Activated B cell treated with CpG ODN at 0.5 μM for 24 hours (primary cell): ENCODE measurements at regions not wholly inside any gene's neighbourhood (a gene's known extent, or its start where the extent isn't known, plus 50 kb on each side); places are given as distances from the start of the nearest gene placed in this dataset.

Experiments
- ATAC-seq: fragments of 200-7000 bp; cut with Tn5 transposase; one replicate; pipeline ENCODE4 v1.10.0; 2021; ENCODE audit warnings: low read depth, mild to moderate bottlenecking, moderate library complexity
- CTCF ChIA-PET: fragments of 350-600 bp; sonication (Branson Sonifier 250); formaldehyde crosslinking; loops from one replicate; lab custom pipeline; 2021; ENCODE audit warnings: antibody characterized with exemption; lab: Charles Lee
- POLR2A ChIA-PET: fragments of 350-600 bp; sonication (Branson Sonifier 250); formaldehyde crosslinking; loops from one replicate; lab custom pipeline; 2021; ENCODE audit warnings: antibody characterized with exemption; lab: Charles Lee
- DNase-seq: peaks from one replicate; pipeline ENCODE4 v3.0.0; 2022
- H3K27ac Mint-ChIP-seq: one replicate; pipeline ENCODE4 v1.8.0; 2020; ENCODE audit warnings: mixed read lengths
- H3K27me3 Mint-ChIP-seq: one replicate; pipeline ENCODE4 v1.8.0; 2021; ENCODE audit warnings: mixed read lengths
- H3K36me3 Mint-ChIP-seq: one replicate; pipeline ENCODE4 v1.8.0; 2021; ENCODE audit warnings: low read depth, mixed read lengths
- H3K4me1 Mint-ChIP-seq: one replicate; pipeline ENCODE4 v1.8.0; 2021; ENCODE audit warnings: mixed read lengths
- H3K4me3 Mint-ChIP-seq: one replicate; pipeline ENCODE4 v1.8.0; 2020; ENCODE audit warnings: mild to moderate bottlenecking, mixed read lengths
- H3K9me3 Mint-ChIP-seq: one replicate; pipeline ENCODE4 v1.8.0; 2020; ENCODE audit warnings: mixed read lengths
- CTCF ChIP-seq: fragments of 200-600 bp; IDR thresholded peaks from one replicate; pipeline ENCODE4 v1.8.0; 2022; ENCODE audit warnings: antibody characterized with exemption, mild to moderate bottlenecking
- intact Hi-C: fragments of 100-400 bp; cut with micrococcal nuclease; formaldehyde crosslinking; loops from one replicate; pipeline ENCODE4 v1.15.1; 2024

- ATAC-seq: no peak
- intact Hi-C loops: no loop called here
- CTCF ChIA-PET: no interaction called here
- DNase-seq: no peak
- POLR2A ChIA-PET: no interaction called here
- no peaks in the 10 kb centered on the region for H3K4me1 Mint-ChIP-seq
- H3K9me3 Mint-ChIP-seq: no peaks in the 10 kb centered on the region
- no peak overlapping the region for H3K4me3 Mint-ChIP-seq
- H3K27ac Mint-ChIP-seq: no peak overlapping the region
- no peak for TF ChIP-seq CTCF
- no peaks in the 10 kb centered on the region for H3K27me3 Mint-ChIP-seq
- no peaks in the 10 kb centered on the region for H3K36me3 Mint-ChIP-seq
These were observed 370.6 kb downstream of the GBE1 start for GRCh38 chr3:81390796-81391195.

- TF ChIP-seq CTCF: no peak
- Mint-ChIP-seq H3K36me3 (no peaks in the 10 kb centered on the region), H3K4me1 (no peaks in the 10 kb centered on the region), H3K27me3 (no peaks in the 10 kb centered on the region), H3K9me3 (no peaks in the 10 kb centered on the region), H3K4me3 (no peak overlapping the region), H3K27ac (no peak overlapping the region)
- ChIA-PET CTCF (no interaction called here), POLR2A (no interaction called here)
- intact Hi-C loops: no loop called here
- ATAC-seq (no peak), DNase-seq (no peak)
These were observed 373.3 kb downstream of the GBE1 start for GRCh38 chr3:81388191-81388590.

- Mint-ChIP-seq H3K27ac (no peak overlapping the region), H3K27me3 (no peaks in the 10 kb centered on the region), H3K36me3 (no peaks in the 10 kb centered on the region), H3K9me3 (peaks cover 2% of the 10 kb centered on the region), H3K4me3 (no peak overlapping the region), H3K4me1 (no peaks in the 10 kb centered on the region)
- CTCF ChIA-PET: no interaction called here
- DNase-seq (no peak), ATAC-seq (no peak)
- no peak for TF ChIP-seq CTCF
- intact Hi-C loops: no loop called here
- POLR2A ChIA-PET: no interaction called here
These were observed 379.0 kb downstream of the GBE1 start for GRCh38 chr3:81382470-81382869.

- intact Hi-C loops: no loop called here
- DNase-seq (no peak), ATAC-seq (no peak)
- no peaks in the 10 kb centered on the region for H3K27me3 Mint-ChIP-seq
- no peak for TF ChIP-seq CTCF
- ChIA-PET POLR2A (no interaction called here), CTCF (no interaction called here)
- H3K4me3 Mint-ChIP-seq: no peak overlapping the region
- no peaks in the 10 kb centered on the region for H3K36me3 Mint-ChIP-seq
- H3K27ac Mint-ChIP-seq: no peak overlapping the region
- peaks cover 2% of the 10 kb centered on the region for H3K9me3 Mint-ChIP-seq
- no peaks in the 10 kb centered on the region for H3K4me1 Mint-ChIP-seq
These were observed 381.2 kb downstream of the GBE1 start for GRCh38 chr3:81380234-81380633.

GRCh38 chr3:81378552-81379293 lies 382.7 kb downstream of the GBE1 start:
- intact Hi-C loops: no loop called here
- Mint-ChIP-seq H3K27me3 (no peaks in the 10 kb centered on the region), H3K4me3 (no peak overlapping the region), H3K4me1 (no peaks in the 10 kb centered on the region), H3K9me3 (peaks cover 2% of the 10 kb centered on the region), H3K36me3 (no peaks in the 10 kb centered on the region), H3K27ac (no peak overlapping the region)
- no peak for TF ChIP-seq CTCF
- CTCF ChIA-PET: no interaction called here
- POLR2A ChIA-PET: no interaction called here
- ATAC-seq: no peak
- DNase-seq: no peak
